22Rv1 (cell line): ENCODE measurements at regions not wholly inside any gene's neighbourhood (a gene's known extent, or its start where the extent isn't known, plus 50 kb on each side); places are given as distances from the start of the nearest gene placed in this dataset.

Source experiments
- CTCF ChIP-seq: fragments of 450-650 bp; IDR thresholded peaks from 2 replicates; pipeline ENCODE4 v1.5.1; 2017; ENCODE audit warnings: mild to moderate bottlenecking
- ZFX ChIP-seq: fragments of 450-650 bp; IDR thresholded peaks from 2 replicates; pipeline ENCODE4 v1.6.1; 2017; ENCODE audit warnings: antibody characterized with exemption, borderline replicate concordance

- no peak for TF ChIP-seq CTCF
- TF ChIP-seq ZFX, result no peak
Observed at GRCh38 chr12:38541849-38542248, 225.3 kb downstream of the ALG10B start.
